ENCODE measurements at regions not wholly inside any gene's neighbourhood (a gene's known extent, or its start where the extent isn't known, plus 50 kb on each side); places are given as distances from the start of the nearest gene placed in this dataset.

DNA sequence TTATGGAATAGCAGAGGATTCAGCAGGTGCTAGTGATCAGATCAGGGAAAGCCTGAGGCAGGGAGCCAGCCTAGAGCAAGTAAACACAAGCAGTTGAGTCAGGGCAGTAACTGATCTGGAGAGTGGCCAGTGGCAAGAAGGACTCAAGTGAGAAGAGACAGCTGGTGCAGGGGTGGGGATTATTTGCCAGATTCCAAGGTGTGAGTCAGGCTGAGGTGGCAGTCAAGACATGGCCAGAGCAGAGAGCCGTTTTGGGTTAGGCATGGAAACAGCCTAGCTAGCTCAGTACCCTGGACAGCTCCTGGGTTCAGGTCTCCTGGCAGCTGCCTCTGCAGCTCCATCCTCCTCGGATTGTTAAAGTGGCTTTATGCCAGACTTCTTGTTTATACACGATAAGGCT is 281.9 kb upstream of the ONECUT1 start:
- no peak for ATAC-seq
- H3K9me3 ChIP-seq, result no peaks in the 10 kb centered on the region
- H3K27me3 ChIP-seq, result no peaks in the 10 kb centered on the region
- 0% methylated on average over 3 of the region's 3 CpGs for WGBS, 2 donors (ENCODE audit: low coverage in 1 of 2)
- no peak overlapping the region for H3K27ac ChIP-seq
- H3K4me1 ChIP-seq, result no peaks in the 10 kb centered on the region
- TF ChIP-seq POLR2AphosphoS5 (IDR thresholded peaks at IDR 0.05) (no peak), POLR2A (IDR thresholded peaks at IDR 0.05) (no peak), EP300 (IDR thresholded peaks at IDR 0.05) (no peak)
- TF ChIP-seq, protein P1, sequence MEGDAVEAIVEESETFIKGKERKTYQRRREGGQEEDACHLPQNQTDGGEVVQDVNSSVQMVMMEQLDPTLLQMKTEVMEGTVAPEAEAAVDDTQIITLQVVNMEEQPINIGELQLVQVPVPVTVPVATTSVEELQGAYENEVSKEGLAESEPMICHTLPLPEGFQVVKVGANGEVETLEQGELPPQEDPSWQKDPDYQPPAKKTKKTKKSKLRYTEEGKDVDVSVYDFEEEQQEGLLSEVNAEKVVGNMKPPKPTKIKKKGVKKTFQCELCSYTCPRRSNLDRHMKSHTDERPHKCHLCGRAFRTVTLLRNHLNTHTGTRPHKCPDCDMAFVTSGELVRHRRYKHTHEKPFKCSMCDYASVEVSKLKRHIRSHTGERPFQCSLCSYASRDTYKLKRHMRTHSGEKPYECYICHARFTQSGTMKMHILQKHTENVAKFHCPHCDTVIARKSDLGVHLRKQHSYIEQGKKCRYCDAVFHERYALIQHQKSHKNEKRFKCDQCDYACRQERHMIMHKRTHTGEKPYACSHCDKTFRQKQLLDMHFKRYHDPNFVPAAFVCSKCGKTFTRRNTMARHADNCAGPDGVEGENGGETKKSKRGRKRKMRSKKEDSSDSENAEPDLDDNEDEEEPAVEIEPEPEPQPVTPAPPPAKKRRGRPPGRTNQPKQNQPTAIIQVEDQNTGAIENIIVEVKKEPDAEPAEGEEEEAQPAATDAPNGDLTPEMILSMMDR (IDR thresholded peaks at IDR 0.05), result no peak
- no peak overlapping the region for H3K4me3 ChIP-seq
- no peaks in the 10 kb centered on the region for H3K36me3 ChIP-seq

DNA sequence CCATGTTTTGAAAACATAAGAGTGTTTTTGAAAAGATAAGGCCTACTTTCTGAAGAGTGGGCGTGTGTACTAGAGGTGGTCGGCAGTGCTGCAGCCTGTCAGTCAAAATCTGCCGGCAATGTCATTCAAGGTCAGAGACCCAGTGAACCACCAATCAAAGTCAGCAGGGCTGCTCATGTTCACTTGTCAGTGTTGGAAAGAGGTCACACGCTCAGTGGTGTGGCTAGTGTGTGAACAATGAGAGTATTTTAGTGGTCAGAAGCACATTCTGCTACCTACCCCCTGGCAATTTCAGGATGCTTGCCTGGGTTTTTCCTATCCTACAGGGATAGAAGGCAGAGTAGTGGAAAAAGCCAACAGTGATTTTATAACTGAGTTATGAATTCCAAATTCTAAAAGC is 278.5 kb upstream of the ONECUT1 start:
- WGBS, 2 donors (ENCODE audit: low coverage in 1 of 2), result no CpG with 5 or more reads among the region's 4 CpGs
- no peaks in the 10 kb centered on the region for H3K27me3 ChIP-seq
- H3K9me3 ChIP-seq, result no peaks in the 10 kb centered on the region
- H3K36me3 ChIP-seq, result no peaks in the 10 kb centered on the region
- H3K4me1 ChIP-seq, result no peaks in the 10 kb centered on the region
- no peak for ATAC-seq
- H3K4me3 ChIP-seq, result no peak overlapping the region
- no peak overlapping the region for H3K27ac ChIP-seq
- TF ChIP-seq POLR2A (IDR thresholded peaks at IDR 0.05) (no peak), EP300 (IDR thresholded peaks at IDR 0.05) (no peak), POLR2AphosphoS5 (IDR thresholded peaks at IDR 0.05) (no peak)
- TF ChIP-seq, protein P1 (IDR thresholded peaks at IDR 0.05), result no peak

DNA sequence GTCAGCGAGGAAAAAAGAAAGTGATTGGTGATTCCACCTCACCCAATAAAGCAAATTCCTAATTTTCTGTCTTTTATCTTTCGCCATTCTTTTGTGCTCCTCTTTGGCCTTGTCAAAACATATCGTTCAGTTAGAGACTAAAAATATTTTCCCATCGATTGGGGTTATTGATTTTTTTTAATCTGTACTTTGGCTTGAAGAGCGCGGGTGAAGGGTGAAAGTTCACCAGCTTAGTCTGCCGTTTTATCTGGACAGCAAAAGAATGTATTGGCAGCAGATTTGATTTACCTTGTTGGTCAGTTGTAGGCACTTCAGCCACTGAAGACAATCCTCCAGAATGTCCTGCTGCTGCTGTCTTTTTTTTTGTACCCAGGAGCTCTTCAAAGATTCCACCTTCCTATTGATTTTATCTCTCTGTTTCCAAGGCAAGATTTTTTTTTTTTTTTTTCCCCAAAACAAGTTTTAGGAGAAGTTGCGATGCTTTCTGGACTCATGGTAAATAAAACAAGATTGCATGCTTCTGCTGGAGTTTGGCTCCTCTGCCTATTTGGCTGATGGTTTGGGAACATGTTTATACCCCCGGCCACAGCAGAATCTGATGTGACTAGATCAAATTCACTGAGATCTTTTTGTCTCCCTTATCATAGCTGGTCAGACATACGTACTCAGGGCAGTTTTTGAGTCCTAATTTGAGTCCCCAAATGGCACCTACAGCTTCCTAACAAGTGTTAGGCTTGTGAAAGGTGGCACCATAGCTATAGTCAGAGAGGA is 269.3 kb upstream of the ONECUT1 start:
- Histone ChIP-seq H3K4me1 (no peaks in the 10 kb centered on the region), H3K27ac (no peak overlapping the region), H3K27me3 (no peaks in the 10 kb centered on the region), H3K9me3 (peaks cover 0 to 15% (median 0%) of the 10 kb centered on the region in 3 donors), H3K4me3 (no peak overlapping the region), H3K36me3 (no peaks in the 10 kb centered on the region)
- TF ChIP-seq POLR2A (IDR thresholded peaks at IDR 0.05), result no peak
- TF ChIP-seq EP300 (IDR thresholded peaks at IDR 0.05), result no peak
- TF ChIP-seq, protein P1 (IDR thresholded peaks at IDR 0.05), result no peak
- no peak for TF ChIP-seq POLR2AphosphoS5 (IDR thresholded peaks at IDR 0.05)
- ATAC-seq, result no peak
- 68 to 79% methylated on average over 8 to 10 of the region's 10 CpGs for WGBS, 2 donors (ENCODE audit: low coverage in 1 of 2)

DNA sequence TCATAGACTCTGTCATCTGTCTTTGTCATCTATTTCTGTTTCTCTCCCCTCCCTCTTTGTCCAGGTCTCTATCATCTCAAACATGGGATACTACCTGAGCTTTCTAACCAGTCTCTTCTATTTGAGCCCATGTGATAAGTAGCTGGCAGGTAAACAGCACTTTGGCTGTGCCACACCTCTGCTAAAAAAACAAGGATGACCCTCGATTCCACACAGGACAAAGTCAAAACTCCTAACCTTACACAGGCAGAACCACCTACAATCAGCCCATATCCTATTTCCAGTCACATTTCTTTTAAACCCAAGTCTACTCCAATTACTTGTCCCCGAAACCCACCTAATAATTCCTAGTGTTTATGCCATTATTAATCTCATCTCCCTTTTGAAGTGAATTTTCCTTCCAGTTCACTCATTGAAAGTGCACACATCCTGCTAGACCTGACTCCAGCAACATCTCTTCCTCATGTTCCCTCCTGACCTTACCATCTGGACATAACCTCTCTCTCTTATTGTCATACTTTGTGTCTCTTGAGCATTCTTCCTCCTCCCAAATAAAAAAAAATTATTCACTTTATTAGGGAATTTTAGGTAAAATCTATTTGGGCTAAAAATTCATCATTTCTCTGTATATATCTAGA is 256.1 kb upstream of the ONECUT1 start:
- 50 to 57% methylated on average over 2 of the region's 2 CpGs for WGBS, 2 donors (ENCODE audit: low coverage in 1 of 2)
- Histone ChIP-seq H3K9me3 (peaks cover 0 to 23% (median 0%) of the 10 kb centered on the region in 3 donors), H3K27ac (no peak overlapping the region), H3K36me3 (no peaks in the 10 kb centered on the region), H3K4me3 (no peak overlapping the region), H3K27me3 (no peaks in the 10 kb centered on the region), H3K4me1 (no peaks in the 10 kb centered on the region)
- TF ChIP-seq, protein P1 (IDR thresholded peaks at IDR 0.05), result no peak
- TF ChIP-seq POLR2A (IDR thresholded peaks at IDR 0.05) (no peak), POLR2AphosphoS5 (IDR thresholded peaks at IDR 0.05) (no peak), EP300 (IDR thresholded peaks at IDR 0.05) (no peak)
- ATAC-seq, result no peak

DNA sequence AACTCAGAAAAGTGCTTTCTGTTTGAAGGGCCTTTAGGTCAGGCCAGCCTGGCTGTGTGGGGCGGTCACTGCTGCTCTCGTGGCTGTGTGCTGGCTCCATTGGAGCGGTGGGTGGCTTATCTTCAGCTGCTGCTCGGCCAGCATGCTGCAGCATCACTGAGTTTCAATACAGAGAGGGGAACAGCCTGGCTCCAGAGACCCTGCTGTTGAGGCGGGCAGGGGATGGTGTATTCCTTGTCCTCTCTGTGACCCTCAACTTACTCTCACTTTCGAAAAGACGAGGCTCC is 248.5 kb upstream of the ONECUT1 start:
- TF ChIP-seq POLR2A (IDR thresholded peaks at IDR 0.05), result no peak
- TF ChIP-seq EP300 (IDR thresholded peaks at IDR 0.05), result no peak
- TF ChIP-seq, protein P1 (IDR thresholded peaks at IDR 0.05), result no peak
- TF ChIP-seq POLR2AphosphoS5 (IDR thresholded peaks at IDR 0.05), result no peak
- Histone ChIP-seq H3K36me3 (no peaks in the 10 kb centered on the region), H3K27ac (no peak overlapping the region), H3K9me3 (peaks cover 0 to 11% (median 0%) of the 10 kb centered on the region in 3 donors), H3K4me1 (no peaks in the 10 kb centered on the region), H3K4me3 (no peak overlapping the region), H3K27me3 (peaks cover 12% of the 10 kb centered on the region)
- 41% methylated on average over 2 of the region's 7 CpGs; no CpG with 5 or more reads in 1 of the 2 donors for WGBS, 2 donors (ENCODE audit: low coverage in 1 of 2)
- ATAC-seq, result no peak

Data from gastroesophageal sphincter (tissue), 4 donors.